SU-DHL-6 (cell line): ENCODE measurements at regions not wholly inside any gene's neighbourhood (a gene's known extent, or its start where the extent isn't known, plus 50 kb on each side); places are given as distances from the start of the nearest gene placed in this dataset.

Source experiments
- CTCF ChIP-seq: fragments of 200-600 bp; sonication (generic); IDR thresholded peaks from one replicate; pipeline ENCODE4 v1.5.1; 2017; ENCODE audit warnings: antibody characterized with exemption, mild to moderate bottlenecking, low read length, moderate library complexity; ENCODE audit not compliant: insufficient read depth, poor library complexity, severe bottlenecking
- EZH2phosphoT487 ChIP-seq: fragments of 200-600 bp; sonication (generic), shearing (Covaris generic); conservative IDR thresholded peaks from 2 replicates; pipeline ENCODE4 v1.6.1; 2018; ENCODE audit warnings: mild to moderate bottlenecking, antibody characterized with exemption, low read length, moderate library complexity, mixed read lengths

- TF ChIP-seq CTCF (no peak), EZH2phosphoT487 (no peak)
Observed at GRCh38 chr1:192737306-192737705, 71.5 kb upstream of the RGS2 start.
